ENCODE measurements at regions not wholly inside any gene's neighbourhood (a gene's known extent, or its start where the extent isn't known, plus 50 kb on each side); places are given as distances from the start of the nearest gene placed in this dataset.
A peak's percentile ranks its signal among the peaks of the same experiment; 100 is the strongest.

DNA sequence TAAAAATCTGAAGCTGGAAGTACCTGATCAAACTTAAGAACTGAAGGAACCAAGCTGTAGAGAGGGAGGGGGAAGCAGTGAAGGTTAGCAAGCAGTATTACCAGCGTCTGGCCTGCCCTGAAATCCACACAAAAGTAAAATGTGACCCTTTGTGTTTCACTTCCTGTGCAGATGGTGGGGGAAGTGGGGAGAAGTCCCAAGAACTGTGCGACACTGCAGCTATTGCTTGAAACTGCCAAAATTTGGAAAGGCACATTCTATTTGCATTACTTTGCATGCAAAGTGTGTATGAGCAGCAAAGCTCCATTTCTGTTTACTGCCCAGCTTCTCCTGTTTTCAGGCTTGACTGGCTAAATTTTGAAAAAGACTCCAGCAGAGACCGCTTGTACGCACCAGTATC, 72.1 kb upstream of the BMAL1 start:
- DNase-seq (ENCODE audit: low spot score), result no peak
- Histone ChIP-seq H3K36me3 (no peaks in the 10 kb centered on the region), H3K9me3 (no peaks in the 10 kb centered on the region), H3K4me3 (no peak overlapping the region), H3K27me3 (replicated peaks; ENCODE audit: insufficient read depth) (no peaks in the 10 kb centered on the region), H3K27ac (no peak overlapping the region), H3K4me1 (replicated peaks) (no peaks in the 10 kb centered on the region)
- intact Hi-C loops (cut with DNase I), result no loop called here
- no peak for TF ChIP-seq POLR2AphosphoS5 (IDR thresholded peaks at IDR 0.05)
- TF ChIP-seq CTCF (IDR thresholded peaks at IDR 0.05), result no peak
- no peak for TF ChIP-seq POLR2A (IDR thresholded peaks at IDR 0.05)
- WGBS, result 77% methylated on average over 4 of the region's 4 CpGs

- intact Hi-C loops (cut with DNase I), result no loop called here
- TF ChIP-seq POLR2AphosphoS5 (IDR thresholded peaks at IDR 0.05) (no peak), POLR2A (IDR thresholded peaks at IDR 0.05) (no peak), CTCF (IDR thresholded peaks at IDR 0.05) (no peak)
- Histone ChIP-seq H3K4me1 (replicated peaks) (no peaks in the 10 kb centered on the region), H3K9me3 (no peaks in the 10 kb centered on the region), H3K27ac (no peak overlapping the region), H3K4me3 (no peak overlapping the region), H3K36me3 (no peaks in the 10 kb centered on the region), H3K27me3 (replicated peaks; ENCODE audit: insufficient read depth) (no peaks in the 10 kb centered on the region)
- DNase-seq (ENCODE audit: low spot score), result no peak
- WGBS, result 59% methylated on average over 6 of the region's 6 CpGs
Observed at GRCh38 chr11:13206086-13206640, 71.4 kb upstream of the BMAL1 start.

DNA sequence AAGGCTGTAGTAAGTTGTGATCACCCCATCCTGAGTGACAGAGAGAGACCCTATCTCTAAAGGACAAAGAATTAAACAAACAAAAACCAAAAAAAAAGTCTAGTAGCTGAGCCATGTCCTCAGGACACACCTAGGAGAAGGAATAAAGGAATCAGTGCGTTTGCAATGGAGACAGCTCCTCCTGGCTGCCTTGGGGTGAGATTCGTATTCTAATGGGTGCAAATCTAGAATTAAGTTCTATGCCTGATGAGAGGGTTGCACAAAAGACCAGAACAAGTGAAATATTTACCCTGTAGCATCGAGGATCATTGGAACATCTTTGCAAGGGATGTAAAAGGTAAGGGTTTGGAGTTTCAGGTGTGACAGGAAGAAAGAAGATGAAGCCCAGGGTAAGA, 70.3 kb upstream of the BMAL1 start:
- WGBS, result 49% methylated on average over 3 of the region's 3 CpGs
- no peaks in the 10 kb centered on the region for H3K4me1 ChIP-seq (replicated peaks)
- intact Hi-C loops (cut with DNase I), result no loop called here
- no peaks in the 10 kb centered on the region for H3K36me3 ChIP-seq
- no peak overlapping the region for H3K4me3 ChIP-seq
- H3K27ac ChIP-seq, result no peak overlapping the region
- DNase-seq (ENCODE audit: low spot score), result no peak
- no peaks in the 10 kb centered on the region for H3K27me3 ChIP-seq (replicated peaks; ENCODE audit: insufficient read depth)
- TF ChIP-seq POLR2A (IDR thresholded peaks at IDR 0.05), result no peak
- no peak for TF ChIP-seq POLR2AphosphoS5 (IDR thresholded peaks at IDR 0.05)
- TF ChIP-seq CTCF (IDR thresholded peaks at IDR 0.05), result peak in 2 of 4 experiments; percentile 17 to 42
- no peaks in the 10 kb centered on the region for H3K9me3 ChIP-seq

GRCh38 chr11:13207665-13208594, 69.7 kb upstream of the BMAL1 start:
- Histone ChIP-seq H3K4me1 (replicated peaks) (no peaks in the 10 kb centered on the region), H3K9me3 (no peaks in the 10 kb centered on the region), H3K36me3 (no peaks in the 10 kb centered on the region), H3K27me3 (replicated peaks; ENCODE audit: insufficient read depth) (no peaks in the 10 kb centered on the region), H3K27ac (no peak overlapping the region), H3K4me3 (peak overlapping the region in 1 of 2 donors; percentile 8)
- no peak for TF ChIP-seq CTCF (IDR thresholded peaks at IDR 0.05)
- TF ChIP-seq POLR2AphosphoS5 (IDR thresholded peaks at IDR 0.05), result peak; percentile 56
- TF ChIP-seq POLR2A (IDR thresholded peaks at IDR 0.05), result no peak
- 33% methylated on average over 16 of the region's 16 CpGs for WGBS
- intact Hi-C loops (cut with DNase I), result no loop called here
- no peak for DNase-seq (ENCODE audit: low spot score)

Data from prostate gland (tissue), 2 donors.